HG03442 (cell line): ENCODE measurements at regions not wholly inside any gene's neighbourhood (a gene's known extent, or its start where the extent isn't known, plus 50 kb on each side); places are given as distances from the start of the nearest gene placed in this dataset.

Experiments used
- ATAC-seq: cut with Tn5 transposase; IDR thresholded peaks from one replicate; pipeline ENCODE4 v1.9.1; 2021; ENCODE audit warnings: mild to moderate bottlenecking, moderate library complexity; ENCODE audit not compliant: unreplicated experiment

- no peak for ATAC-seq
These were observed 1391.1 kb downstream of the FSTL5 start for GRCh38 chr4:160772668-160773067.

GRCh38 chr4:160795216-160795615 is 1368.6 kb downstream of the FSTL5 start:
- no peak for ATAC-seq

- ATAC-seq, result no peak
These were observed 1355.6 kb downstream of the FSTL5 start for GRCh38 chr4:160808174-160808573.

- ATAC-seq, result no peak
These were observed 1354.2 kb downstream of the FSTL5 start for GRCh38 chr4:160809576-160809975.

- ATAC-seq, result no peak
These were observed 1353.4 kb downstream of the FSTL5 start for GRCh38 chr4:160810424-160810823.

- ATAC-seq, result no peak
These were observed 1352.9 kb downstream of the FSTL5 start for GRCh38 chr4:160810941-160811340.

- ATAC-seq, result no peak
These were observed 1351.8 kb downstream of the FSTL5 start for GRCh38 chr4:160811956-160812355.

GRCh38 chr4:160814726-160815125 is 1349.1 kb downstream of the FSTL5 start:
- no peak for ATAC-seq

- no peak for ATAC-seq
These were observed 1345.2 kb downstream of the FSTL5 start for GRCh38 chr4:160818571-160818970.

- ATAC-seq, result no peak
These were observed 1344.0 kb downstream of the FSTL5 start for GRCh38 chr4:160819791-160820190.

GRCh38 chr4:160824481-160824880 is 1339.3 kb downstream of the FSTL5 start:
- ATAC-seq, result no peak

GRCh38 chr4:160825644-160826338 is 1338.0 kb downstream of the FSTL5 start:
- no peak for ATAC-seq

- ATAC-seq, result no peak
These were observed 1337.5 kb downstream of the FSTL5 start for GRCh38 chr4:160826339-160826679.

GRCh38 chr4:160831165-160831922 is 1332.5 kb downstream of the FSTL5 start:
- no peak for ATAC-seq

- ATAC-seq, result no peak
These were observed 1328.0 kb downstream of the FSTL5 start for GRCh38 chr4:160835789-160836188.

- ATAC-seq, result no peak
These were observed 1327.4 kb downstream of the FSTL5 start for GRCh38 chr4:160836431-160836830.

- no peak for ATAC-seq
These were observed 1317.7 kb downstream of the FSTL5 start for GRCh38 chr4:160846121-160846520.

- ATAC-seq, result no peak
These were observed 1316.6 kb downstream of the FSTL5 start for GRCh38 chr4:160847228-160847627.

GRCh38 chr4:160848489-160848888 is 1315.3 kb downstream of the FSTL5 start:
- no peak for ATAC-seq

GRCh38 chr4:160848901-160849760 is 1314.7 kb downstream of the FSTL5 start:
- ATAC-seq, result no peak

GRCh38 chr4:160864253-160864652 is 1299.5 kb downstream of the FSTL5 start:
- ATAC-seq, result no peak

- no peak for ATAC-seq
These were observed 1293.9 kb downstream of the FSTL5 start for GRCh38 chr4:160869899-160870298.
